Nephron progenitor cell (in vitro differentiated cells): ENCODE measurements at regions not wholly inside any gene's neighbourhood (a gene's known extent, or its start where the extent isn't known, plus 50 kb on each side); places are given as distances from the start of the nearest gene placed in this dataset.

Experiments
- DNase-seq: peaks from one replicate; pipeline ENCODE4 v3.0.0; 2021
- H3K27ac Mint-ChIP-seq: 2 replicates; pipeline ENCODE4 v1.8.0; 2021; ENCODE audit warnings: mild to moderate bottlenecking, moderate library complexity, mixed read lengths
- H3K27me3 Mint-ChIP-seq: 2 replicates; pipeline ENCODE4 v1.8.0; 2021; ENCODE audit warnings: mild to moderate bottlenecking, low read depth, mixed read lengths; ENCODE audit not compliant: poor library complexity
- H3K36me3 Mint-ChIP-seq: 2 replicates; pipeline ENCODE4 v1.8.0; 2021; ENCODE audit warnings: low read depth, mixed read lengths
- H3K4me1 Mint-ChIP-seq: 2 replicates; pipeline ENCODE4 v1.8.0; 2021; ENCODE audit warnings: mixed read lengths
- H3K4me3 Mint-ChIP-seq: 2 replicates; pipeline ENCODE4 v1.8.0; 2021; ENCODE audit warnings: mild to moderate bottlenecking, moderate library complexity, mixed read lengths
- H3K9me3 Mint-ChIP-seq: 2 replicates; pipeline ENCODE4 v1.8.0; 2021; ENCODE audit warnings: mild to moderate bottlenecking, moderate library complexity, mixed read lengths
- TF ChIP-seq, protein P1 (sequence below): fragments of 200-600 bp; sonication (generic); IDR thresholded peaks from 2 replicates; pipeline ENCODE4 v1.5.0; 2021; ENCODE audit warnings: antibody characterized with exemption

DNA sequence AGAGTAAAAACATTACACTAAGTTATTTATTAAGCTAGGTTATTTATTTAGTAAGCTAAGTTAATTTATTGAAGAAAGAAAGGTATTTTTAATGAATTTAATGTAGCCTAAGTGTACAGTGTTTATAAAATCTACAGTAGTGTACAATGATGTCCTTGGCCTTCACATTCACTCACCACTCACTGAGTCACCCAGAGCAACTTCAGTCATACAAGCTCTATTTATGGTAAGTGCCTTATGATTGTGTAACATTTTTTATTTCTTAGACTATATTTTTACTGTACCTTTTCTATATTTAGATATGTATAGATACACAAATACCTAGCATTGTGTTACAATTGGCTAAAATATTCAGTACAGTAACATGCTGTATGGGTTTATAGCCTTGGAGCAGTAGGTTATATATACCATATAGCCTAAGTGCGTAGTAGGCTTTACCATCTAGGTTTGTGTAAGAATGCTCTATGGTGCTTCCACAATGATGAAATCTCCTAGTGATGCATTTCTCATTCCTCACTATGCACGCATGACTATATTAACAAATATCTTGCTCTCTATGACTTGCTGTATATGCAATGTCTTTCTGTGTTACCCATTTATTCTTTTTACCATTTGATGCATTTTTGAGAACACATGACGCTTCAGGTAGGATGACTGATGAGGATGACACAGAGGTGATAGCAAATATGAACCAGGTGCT lies 309.6 kb upstream of the ATXN7L3B start:
- H3K36me3 Mint-ChIP-seq: no peaks in the 10 kb centered on the region
- H3K4me3 Mint-ChIP-seq: no peak overlapping the region

DNA sequence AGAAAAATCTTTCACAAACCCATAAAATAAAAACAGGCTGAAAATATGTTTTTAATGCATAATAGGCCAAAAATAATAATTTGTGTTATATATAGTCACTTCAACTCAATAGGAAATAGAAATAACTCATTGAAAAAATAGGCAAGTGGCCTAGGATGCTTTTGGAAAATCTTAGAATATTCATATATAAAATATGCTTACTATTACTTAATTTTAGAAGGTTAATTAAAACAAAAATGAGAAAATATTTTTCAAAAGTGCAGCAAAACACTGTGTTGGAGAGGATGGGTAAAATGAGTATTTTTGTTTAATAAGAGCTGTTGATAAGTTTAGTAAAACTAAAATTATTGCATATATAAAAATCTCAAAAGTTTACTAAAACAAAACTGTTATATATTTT lies 308.0 kb upstream of the ATXN7L3B start:
- Mint-ChIP-seq H3K27ac (no peak overlapping the region), H3K4me3 (no peak overlapping the region), H3K36me3 (no peaks in the 10 kb centered on the region), H3K27me3 (peaks cover 3% of the 10 kb centered on the region), H3K4me1 (no peaks in the 10 kb centered on the region), H3K9me3 (no peaks in the 10 kb centered on the region)
- no peak for DNase-seq
- TF ChIP-seq, protein P1, sequence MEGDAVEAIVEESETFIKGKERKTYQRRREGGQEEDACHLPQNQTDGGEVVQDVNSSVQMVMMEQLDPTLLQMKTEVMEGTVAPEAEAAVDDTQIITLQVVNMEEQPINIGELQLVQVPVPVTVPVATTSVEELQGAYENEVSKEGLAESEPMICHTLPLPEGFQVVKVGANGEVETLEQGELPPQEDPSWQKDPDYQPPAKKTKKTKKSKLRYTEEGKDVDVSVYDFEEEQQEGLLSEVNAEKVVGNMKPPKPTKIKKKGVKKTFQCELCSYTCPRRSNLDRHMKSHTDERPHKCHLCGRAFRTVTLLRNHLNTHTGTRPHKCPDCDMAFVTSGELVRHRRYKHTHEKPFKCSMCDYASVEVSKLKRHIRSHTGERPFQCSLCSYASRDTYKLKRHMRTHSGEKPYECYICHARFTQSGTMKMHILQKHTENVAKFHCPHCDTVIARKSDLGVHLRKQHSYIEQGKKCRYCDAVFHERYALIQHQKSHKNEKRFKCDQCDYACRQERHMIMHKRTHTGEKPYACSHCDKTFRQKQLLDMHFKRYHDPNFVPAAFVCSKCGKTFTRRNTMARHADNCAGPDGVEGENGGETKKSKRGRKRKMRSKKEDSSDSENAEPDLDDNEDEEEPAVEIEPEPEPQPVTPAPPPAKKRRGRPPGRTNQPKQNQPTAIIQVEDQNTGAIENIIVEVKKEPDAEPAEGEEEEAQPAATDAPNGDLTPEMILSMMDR: no peak

More for the DNA sequence above, 309.6 kb upstream of the ATXN7L3B start:
- peaks cover 3% of the 10 kb centered on the region for H3K27me3 Mint-ChIP-seq
- no peak overlapping the region for H3K27ac Mint-ChIP-seq
- no peaks in the 10 kb centered on the region for H3K9me3 Mint-ChIP-seq
- DNase-seq: no peak
- TF ChIP-seq, protein P1: no peak
- H3K4me1 Mint-ChIP-seq: no peaks in the 10 kb centered on the region

DNA sequence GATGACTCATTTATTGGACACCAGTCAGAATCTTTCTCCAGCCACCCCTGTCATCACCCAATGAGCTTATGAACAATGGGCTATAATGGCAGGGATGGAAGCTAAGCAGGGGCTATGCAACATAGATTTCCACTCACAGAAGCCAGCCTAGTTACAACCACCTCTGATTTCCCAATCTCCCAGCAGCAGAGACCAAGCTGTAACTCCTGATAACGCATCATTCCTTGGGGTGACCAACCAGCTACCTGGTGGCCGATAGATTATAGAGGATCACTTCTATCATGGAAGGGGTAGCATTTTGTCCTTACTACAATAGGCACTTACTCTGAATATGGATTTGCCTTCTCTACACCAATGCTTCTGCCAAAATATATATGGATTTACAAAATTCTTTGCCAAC lies 302.3 kb upstream of the ATXN7L3B start:
- Mint-ChIP-seq H3K9me3 (peaks cover 5% of the 10 kb centered on the region), H3K36me3 (no peaks in the 10 kb centered on the region), H3K27me3 (peaks cover 3% of the 10 kb centered on the region), H3K4me3 (no peak overlapping the region), H3K4me1 (no peaks in the 10 kb centered on the region), H3K27ac (no peak overlapping the region)
- no peak for DNase-seq
- TF ChIP-seq, protein P1: no peak

DNA sequence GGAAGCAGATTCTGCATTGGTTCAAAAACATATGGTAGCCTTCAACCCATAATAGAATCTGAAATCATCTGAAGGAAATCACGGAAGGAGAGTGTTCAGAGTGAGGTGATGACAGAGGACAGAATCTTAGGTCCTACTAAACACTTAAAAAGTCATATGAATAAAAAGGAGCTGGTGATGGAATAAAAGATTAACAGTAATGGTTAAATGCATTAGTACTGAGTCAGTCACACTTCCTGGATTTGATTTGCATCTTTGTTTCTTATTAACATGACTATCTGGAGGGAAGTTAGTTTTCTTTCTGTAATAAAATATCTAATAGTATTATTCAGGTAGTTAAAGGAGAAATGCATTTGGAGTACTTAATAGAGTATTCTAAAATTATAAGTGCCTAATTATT lies 296.3 kb upstream of the ATXN7L3B start:
- peaks cover 6% of the 10 kb centered on the region for H3K27me3 Mint-ChIP-seq
- H3K36me3 Mint-ChIP-seq: no peaks in the 10 kb centered on the region
- DNase-seq: no peak
- TF ChIP-seq, protein P1: no peak
- no peaks in the 10 kb centered on the region for H3K4me1 Mint-ChIP-seq
- no peak overlapping the region for H3K4me3 Mint-ChIP-seq
- H3K9me3 Mint-ChIP-seq: peaks cover 5% of the 10 kb centered on the region
- no peak overlapping the region for H3K27ac Mint-ChIP-seq

DNA sequence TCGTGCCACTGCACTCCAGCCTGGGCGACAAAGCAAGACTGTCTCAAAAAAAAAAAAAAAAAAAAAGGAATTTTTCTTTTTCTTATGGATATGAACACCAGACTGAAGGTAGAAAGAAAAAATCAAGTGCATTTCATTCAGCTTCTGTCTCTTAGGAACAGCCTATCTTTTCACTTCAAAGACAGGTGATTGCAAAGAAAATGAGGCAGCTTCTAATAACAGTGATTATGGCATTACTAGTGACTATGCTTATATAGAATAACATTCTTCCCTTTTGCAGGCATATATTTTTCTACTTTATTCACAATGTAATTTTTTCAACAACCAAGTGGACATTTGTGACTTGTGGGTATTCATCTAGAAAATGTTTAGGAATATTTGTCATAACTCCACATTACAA lies 295.5 kb upstream of the ATXN7L3B start:
- Mint-ChIP-seq H3K4me1 (no peaks in the 10 kb centered on the region), H3K9me3 (peaks cover 5% of the 10 kb centered on the region), H3K4me3 (no peak overlapping the region), H3K27ac (no peak overlapping the region), H3K36me3 (no peaks in the 10 kb centered on the region), H3K27me3 (peaks cover 6% of the 10 kb centered on the region)
- TF ChIP-seq, protein P1: no peak
- DNase-seq: no peak

DNA sequence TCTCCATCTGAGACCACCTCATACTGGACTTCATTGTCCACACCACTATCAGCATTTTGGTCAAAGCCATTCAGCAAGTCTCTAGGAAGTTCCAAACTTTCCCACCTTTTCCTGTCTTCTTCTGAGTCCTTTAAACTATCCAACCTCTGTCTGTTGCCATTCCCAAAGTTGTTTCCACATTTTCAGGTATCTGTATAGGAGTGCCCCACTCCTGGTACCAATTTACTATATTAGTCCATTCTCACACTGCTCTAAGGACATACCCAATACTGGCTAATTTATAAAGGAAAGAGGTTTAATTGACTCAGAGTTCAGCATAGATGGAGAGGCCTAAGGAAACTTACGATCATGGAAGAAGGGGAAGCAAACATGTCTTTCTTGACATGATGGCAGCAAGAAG lies 292.2 kb upstream of the ATXN7L3B start:
- no peaks in the 10 kb centered on the region for H3K9me3 Mint-ChIP-seq
- no peaks in the 10 kb centered on the region for H3K4me1 Mint-ChIP-seq
- no peak overlapping the region for H3K4me3 Mint-ChIP-seq
- TF ChIP-seq, protein P1: no peak
- peaks cover 1% of the 10 kb centered on the region for H3K27me3 Mint-ChIP-seq
- H3K36me3 Mint-ChIP-seq: no peaks in the 10 kb centered on the region
- no peak for DNase-seq
- H3K27ac Mint-ChIP-seq: no peak overlapping the region
